ENCODE measurements at regions not wholly inside any gene's neighbourhood (a gene's known extent, or its start where the extent isn't known, plus 50 kb on each side); places are given as distances from the start of the nearest gene placed in this dataset.
A peak's percentile ranks its signal among the peaks of the same experiment; 100 is the strongest.

- Histone ChIP-seq H3K9me3 (replicated peaks in 1 of 11) (peaks cover 0 to 5% (median 0%) of the 10 kb centered on the region in 11 experiments; a peak in 1 of 22 replicates), H3K9ac (no peak overlapping the region), H3K4me1 (peaks cover 0 to 9% (median 3%) of the 10 kb centered on the region in 10 experiments; a peak in 6 of 20 replicates), H3K27me3 (no peaks in the 10 kb centered on the region), H4K20me1 (no peaks in the 10 kb centered on the region), H3K27ac (no peak overlapping the region), H3K4me2 (peak overlapping the region in 3 of 11 experiments; percentile 0 to 13 (median 10); a peak in 1 of 22 replicates), H3K36me3 (no peaks in the 10 kb centered on the region), H3K4me3 (no peak overlapping the region)
- TF ChIP-seq Cebpa-rat (IDR thresholded peaks at IDR 0.05): no peak
Observed at GRCh38 chr14:51180577-51180976, 59.5 kb upstream of the TMX1 start.

GRCh38 chr14:51182131-51182565 is 57.9 kb upstream of the TMX1 start:
- H3K36me3 ChIP-seq: no peaks in the 10 kb centered on the region
- no peak overlapping the region for H3K4me2 ChIP-seq
- peaks cover 0 to 9% (median 3%) of the 10 kb centered on the region in 10 experiments; a peak in 6 of 20 replicates for H3K4me1 ChIP-seq
- H4K20me1 ChIP-seq: no peaks in the 10 kb centered on the region
- H3K9ac ChIP-seq: no peak overlapping the region
- TF ChIP-seq Cebpa-rat (IDR thresholded peaks at IDR 0.05): no peak
- H3K4me3 ChIP-seq: no peak overlapping the region
- peaks cover 0 to 5% (median 0%) of the 10 kb centered on the region in 11 experiments; a peak in 1 of 22 replicates for H3K9me3 ChIP-seq (replicated peaks in 1 of 11)
- no peaks in the 10 kb centered on the region for H3K27me3 ChIP-seq
- no peak overlapping the region for H3K27ac ChIP-seq

- peaks cover 0 to 5% (median 0%) of the 10 kb centered on the region in 11 experiments; a peak in 1 of 22 replicates for H3K9me3 ChIP-seq (replicated peaks in 1 of 11)
- H3K36me3 ChIP-seq: no peaks in the 10 kb centered on the region
- TF ChIP-seq Cebpa-rat (IDR thresholded peaks at IDR 0.05): no peak
- H4K20me1 ChIP-seq: no peaks in the 10 kb centered on the region
- H3K4me3 ChIP-seq: no peak overlapping the region
- no peak overlapping the region for H3K27ac ChIP-seq
- H3K27me3 ChIP-seq: no peaks in the 10 kb centered on the region
- H3K4me1 ChIP-seq: peaks cover 0 to 7% (median 3%) of the 10 kb centered on the region in 10 experiments; a peak in 6 of 20 replicates
- no peak overlapping the region for H3K4me2 ChIP-seq
- no peak overlapping the region for H3K9ac ChIP-seq
Observed at GRCh38 chr14:51185180-51185579, 54.9 kb upstream of the TMX1 start.

DNA sequence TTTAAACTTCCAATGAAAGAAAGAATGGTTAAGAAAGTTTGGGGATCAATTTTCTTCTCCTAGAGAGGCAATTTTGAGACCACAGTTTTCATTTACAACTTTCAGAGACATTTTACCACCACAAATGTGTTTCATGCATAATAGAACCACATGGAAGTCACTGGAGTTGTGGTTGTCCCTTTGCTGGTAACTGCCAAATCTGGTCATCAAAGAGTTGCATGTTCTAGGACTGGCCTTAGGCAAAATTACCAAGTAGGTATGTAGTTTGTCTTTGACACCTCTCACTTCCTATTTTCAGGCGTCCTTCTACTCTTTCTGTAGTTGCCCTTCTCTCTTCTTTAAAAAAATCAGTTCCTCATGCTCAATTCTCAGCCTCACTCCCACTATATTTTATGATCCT is 54.3 kb upstream of the TMX1 start:
- no peak overlapping the region for H3K9ac ChIP-seq
- H3K27me3 ChIP-seq: no peaks in the 10 kb centered on the region
- H3K27ac ChIP-seq: no peak overlapping the region
- no peak overlapping the region for H3K4me2 ChIP-seq
- H3K4me3 ChIP-seq: no peak overlapping the region
- TF ChIP-seq Cebpa-rat (IDR thresholded peaks at IDR 0.05): no peak
- H3K9me3 ChIP-seq (replicated peaks in 1 of 11): peaks cover 0 to 5% (median 0%) of the 10 kb centered on the region in 11 experiments; a peak in 1 of 22 replicates
- peaks cover 0 to 2% (median under 1%) of the 10 kb centered on the region in 10 experiments; a peak in 4 of 20 replicates for H3K4me1 ChIP-seq
- H3K36me3 ChIP-seq: no peaks in the 10 kb centered on the region
- no peaks in the 10 kb centered on the region for H4K20me1 ChIP-seq

DNA sequence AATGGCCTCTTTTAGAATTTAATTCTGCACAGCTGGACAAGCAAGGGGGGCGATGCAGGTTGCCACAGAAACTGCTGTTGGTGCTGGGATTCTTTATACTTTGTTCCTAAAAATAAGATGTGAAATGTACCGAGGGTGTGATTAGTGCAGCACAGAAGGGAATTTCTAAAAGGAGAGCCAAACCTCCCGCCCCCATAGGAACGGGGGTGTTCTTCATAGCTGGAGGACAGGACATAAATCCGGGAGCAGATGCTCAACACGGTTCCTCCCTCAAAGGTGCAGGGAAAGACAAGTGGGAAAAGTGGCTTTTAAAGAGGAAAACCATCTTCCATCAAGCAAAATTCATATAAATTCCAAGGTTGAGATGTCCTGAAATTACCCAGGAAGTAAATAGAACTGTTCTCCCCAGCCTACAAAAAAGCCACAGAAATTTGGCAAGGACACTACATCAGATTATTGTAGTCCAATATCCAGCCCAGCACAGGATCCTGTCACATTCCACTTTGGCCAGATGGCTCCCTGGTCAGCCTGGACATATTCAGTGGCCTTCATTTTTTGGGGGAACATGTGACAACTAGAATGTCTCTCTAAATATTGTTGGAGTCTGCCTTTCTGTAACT is 51.4 kb upstream of the TMX1 start:
- no peak for TF ChIP-seq Cebpa-rat (IDR thresholded peaks at IDR 0.05)
- no peak overlapping the region for H3K4me3 ChIP-seq
- no peaks in the 10 kb centered on the region for H3K36me3 ChIP-seq
- no peak overlapping the region for H3K9ac ChIP-seq
- peaks cover 0 to 5% (median 0%) of the 10 kb centered on the region in 11 experiments; a peak in 1 of 22 replicates for H3K9me3 ChIP-seq (replicated peaks in 1 of 11)
- H4K20me1 ChIP-seq: no peaks in the 10 kb centered on the region
- H3K27ac ChIP-seq: no peak overlapping the region
- H3K4me2 ChIP-seq: no peak overlapping the region
- no peaks in the 10 kb centered on the region for H3K27me3 ChIP-seq
- H3K4me1 ChIP-seq: no peaks in the 10 kb centered on the region

DNA sequence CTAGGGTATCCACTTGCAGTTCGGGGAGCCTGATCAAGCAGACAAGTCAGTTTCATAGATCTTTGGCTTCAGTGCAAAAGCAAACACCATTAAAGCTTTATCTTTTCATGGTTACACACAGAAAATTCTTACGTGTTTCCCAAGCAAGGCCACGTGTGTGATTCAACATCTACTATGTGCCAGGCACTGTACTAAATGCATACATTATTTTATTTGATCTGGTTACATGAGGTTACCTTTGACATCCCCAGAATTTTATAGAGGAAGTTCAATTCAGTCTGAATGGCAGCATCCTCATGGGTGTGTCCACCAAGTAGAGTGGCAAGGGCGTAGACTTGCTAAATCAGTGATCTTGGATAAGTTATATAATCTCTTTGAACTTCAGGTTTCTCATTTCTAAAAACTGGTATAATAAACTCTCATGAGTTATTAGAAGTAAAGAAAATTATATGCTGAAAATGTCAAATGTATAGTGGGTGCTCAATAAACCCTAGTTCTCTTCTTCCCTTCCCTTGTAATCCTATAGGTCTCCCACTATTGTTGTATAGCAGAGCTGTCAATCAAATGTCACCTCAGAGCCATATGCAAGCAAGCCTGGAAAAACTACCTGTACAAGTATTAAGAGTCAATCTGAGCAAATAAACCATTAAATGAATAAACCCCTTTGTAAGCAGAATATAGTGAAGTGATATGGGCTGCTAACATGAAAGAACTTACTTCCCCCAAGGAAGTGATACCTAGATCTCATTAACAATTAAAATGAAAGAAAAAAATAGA is 50.3 kb upstream of the TMX1 start:
- Histone ChIP-seq H3K9ac (no peak overlapping the region), H3K4me3 (no peak overlapping the region), H3K4me1 (no peaks in the 10 kb centered on the region), H3K27me3 (no peaks in the 10 kb centered on the region), H3K9me3 (replicated peaks in 1 of 11) (peaks cover 0 to 4% (median 0%) of the 10 kb centered on the region in 11 experiments; a peak in 1 of 22 replicates), H4K20me1 (no peaks in the 10 kb centered on the region), H3K36me3 (no peaks in the 10 kb centered on the region), H3K27ac (no peak overlapping the region), H3K4me2 (no peak overlapping the region)
- TF ChIP-seq Cebpa-rat (IDR thresholded peaks at IDR 0.05): no peak
